Ishikawa (cell line): ENCODE measurements at regions not wholly inside any gene's neighbourhood (a gene's known extent, or its start where the extent isn't known, plus 50 kb on each side); places are given as distances from the start of the nearest gene placed in this dataset.

Source experiments
- CEBPB ChIP-seq: IDR thresholded peaks from 2 replicates; pipeline ENCODE4 v1.6.1; 2012
- CREB1 ChIP-seq: IDR thresholded peaks from 2 replicates; pipeline ENCODE4 v1.6.1; 2012; ENCODE audit warnings: low read depth
- EGR1 ChIP-seq: IDR thresholded peaks from 2 replicates; pipeline ENCODE4 v1.6.1; 2012
- EP300 ChIP-seq: IDR thresholded peaks from 2 replicates; pipeline ENCODE4 v1.6.1; 2012; ENCODE audit warnings: borderline replicate concordance
- FOXM1 ChIP-seq: IDR thresholded peaks from 2 replicates; pipeline ENCODE4 v1.6.1; 2012; ENCODE audit warnings: low read depth, borderline replicate concordance
- NFIC ChIP-seq: IDR thresholded peaks from 2 replicates; pipeline ENCODE4 v1.6.1; 2012
- RAD21 ChIP-seq: IDR thresholded peaks from 2 replicates; pipeline ENCODE4 v1.6.1; 2012; ENCODE audit warnings: low read depth
- TAF1 ChIP-seq: IDR thresholded peaks from 2 replicates; pipeline ENCODE4 v1.6.1; 2012; ENCODE audit warnings: low read depth, mild to moderate bottlenecking
- TCF12 ChIP-seq: IDR thresholded peaks from 2 replicates; pipeline ENCODE4 v1.6.1; 2012; ENCODE audit warnings: low read depth
- TEAD4 ChIP-seq: IDR thresholded peaks from 2 replicates; pipeline ENCODE4 v1.6.1; 2012
- YY1 ChIP-seq: IDR thresholded peaks from 2 replicates; pipeline ENCODE4 v1.6.1; 2012; ENCODE audit warnings: low read depth
- ZBTB7A ChIP-seq: IDR thresholded peaks from 2 replicates; pipeline ENCODE4 v1.6.1; 2012; ENCODE audit warnings: low read depth
- TF ChIP-seq, protein P1 (sequence below): IDR thresholded peaks from 2 replicates; pipeline ENCODE4 v1.6.1; 2012
- TF ChIP-seq, protein P2 (sequence below): IDR thresholded peaks from 2 replicates; pipeline ENCODE4 v1.6.1; 2012
- TF ChIP-seq, protein P3 (sequence below): IDR thresholded peaks from 2 replicates; pipeline ENCODE4 v1.6.1; 2012; ENCODE audit warnings: low read depth, mild to moderate bottlenecking

DNA sequence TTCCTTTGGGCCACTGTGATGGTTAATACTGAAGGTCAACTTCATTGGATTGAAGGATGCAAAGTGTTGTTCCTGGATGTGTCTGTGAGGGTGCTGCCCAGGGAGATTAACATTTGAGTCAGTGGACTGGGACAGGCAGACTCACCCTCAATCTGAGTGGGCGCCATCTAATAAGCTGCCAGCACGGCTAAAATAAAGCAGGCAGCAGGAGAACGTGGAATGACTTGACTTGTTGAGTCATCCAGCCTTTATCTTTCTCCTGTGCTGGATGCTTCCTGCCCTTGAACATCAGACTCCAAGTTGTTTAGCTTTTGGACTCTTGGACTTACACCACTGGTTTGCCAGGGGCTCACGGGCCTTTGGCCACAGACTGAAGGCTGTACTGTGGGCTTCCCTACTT is 1046.9 kb downstream of the TYW1 start:
- TF ChIP-seq YY1 (no peak), EP300 (no peak), FOXM1 (no peak), TCF12 (no peak), EGR1 (no peak), CREB1 (no peak), RAD21 (no peak), TEAD4 (no peak), CEBPB (no peak), ZBTB7A (no peak), NFIC (no peak), TAF1 (no peak)
- TF ChIP-seq, protein P1, sequence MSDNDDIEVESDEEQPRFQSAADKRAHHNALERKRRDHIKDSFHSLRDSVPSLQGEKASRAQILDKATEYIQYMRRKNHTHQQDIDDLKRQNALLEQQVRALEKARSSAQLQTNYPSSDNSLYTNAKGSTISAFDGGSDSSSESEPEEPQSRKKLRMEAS: no peak
- TF ChIP-seq, protein P2, sequence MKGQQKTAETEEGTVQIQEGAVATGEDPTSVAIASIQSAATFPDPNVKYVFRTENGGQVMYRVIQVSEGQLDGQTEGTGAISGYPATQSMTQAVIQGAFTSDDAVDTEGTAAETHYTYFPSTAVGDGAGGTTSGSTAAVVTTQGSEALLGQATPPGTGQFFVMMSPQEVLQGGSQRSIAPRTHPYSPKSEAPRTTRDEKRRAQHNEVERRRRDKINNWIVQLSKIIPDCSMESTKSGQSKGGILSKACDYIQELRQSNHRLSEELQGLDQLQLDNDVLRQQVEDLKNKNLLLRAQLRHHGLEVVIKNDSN: no peak
- TF ChIP-seq, protein P3, sequence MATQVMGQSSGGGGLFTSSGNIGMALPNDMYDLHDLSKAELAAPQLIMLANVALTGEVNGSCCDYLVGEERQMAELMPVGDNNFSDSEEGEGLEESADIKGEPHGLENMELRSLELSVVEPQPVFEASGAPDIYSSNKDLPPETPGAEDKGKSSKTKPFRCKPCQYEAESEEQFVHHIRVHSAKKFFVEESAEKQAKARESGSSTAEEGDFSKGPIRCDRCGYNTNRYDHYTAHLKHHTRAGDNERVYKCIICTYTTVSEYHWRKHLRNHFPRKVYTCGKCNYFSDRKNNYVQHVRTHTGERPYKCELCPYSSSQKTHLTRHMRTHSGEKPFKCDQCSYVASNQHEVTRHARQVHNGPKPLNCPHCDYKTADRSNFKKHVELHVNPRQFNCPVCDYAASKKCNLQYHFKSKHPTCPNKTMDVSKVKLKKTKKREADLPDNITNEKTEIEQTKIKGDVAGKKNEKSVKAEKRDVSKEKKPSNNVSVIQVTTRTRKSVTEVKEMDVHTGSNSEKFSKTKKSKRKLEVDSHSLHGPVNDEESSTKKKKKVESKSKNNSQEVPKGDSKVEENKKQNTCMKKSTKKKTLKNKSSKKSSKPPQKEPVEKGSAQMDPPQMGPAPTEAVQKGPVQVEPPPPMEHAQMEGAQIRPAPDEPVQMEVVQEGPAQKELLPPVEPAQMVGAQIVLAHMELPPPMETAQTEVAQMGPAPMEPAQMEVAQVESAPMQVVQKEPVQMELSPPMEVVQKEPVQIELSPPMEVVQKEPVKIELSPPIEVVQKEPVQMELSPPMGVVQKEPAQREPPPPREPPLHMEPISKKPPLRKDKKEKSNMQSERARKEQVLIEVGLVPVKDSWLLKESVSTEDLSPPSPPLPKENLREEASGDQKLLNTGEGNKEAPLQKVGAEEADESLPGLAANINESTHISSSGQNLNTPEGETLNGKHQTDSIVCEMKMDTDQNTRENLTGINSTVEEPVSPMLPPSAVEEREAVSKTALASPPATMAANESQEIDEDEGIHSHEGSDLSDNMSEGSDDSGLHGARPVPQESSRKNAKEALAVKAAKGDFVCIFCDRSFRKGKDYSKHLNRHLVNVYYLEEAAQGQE: no peak

DNA sequence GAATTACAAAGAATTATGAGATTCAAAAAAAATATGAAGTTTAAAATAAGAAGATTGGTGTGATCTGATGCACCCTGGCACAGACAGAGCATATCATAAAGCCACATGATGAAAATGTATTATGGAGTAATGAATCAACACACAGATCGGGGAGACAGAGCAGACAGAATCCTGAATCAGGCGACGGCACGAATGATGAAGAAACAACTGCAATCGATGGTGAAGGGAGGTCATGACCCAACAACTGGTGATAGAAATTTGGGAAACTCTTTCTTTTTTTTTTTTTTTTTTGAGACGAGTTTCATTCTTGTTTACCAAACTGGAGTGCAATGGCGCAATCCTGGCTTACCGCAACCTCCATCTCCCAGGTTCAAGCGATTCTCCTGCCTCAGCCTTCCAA is 1054.0 kb downstream of the TYW1 start:
- TF ChIP-seq, protein P3: no peak
- no peak for TF ChIP-seq EP300
- TF ChIP-seq FOXM1: no peak
- no peak for TF ChIP-seq RAD21
- TF ChIP-seq, protein P1: no peak
- no peak for TF ChIP-seq CEBPB
- TF ChIP-seq, protein P2: no peak
- no peak for TF ChIP-seq ZBTB7A
- no peak for TF ChIP-seq EGR1
- TF ChIP-seq TEAD4: no peak
- TF ChIP-seq CREB1: no peak
- TF ChIP-seq YY1: no peak
- no peak for TF ChIP-seq NFIC
- TF ChIP-seq TAF1: no peak
- TF ChIP-seq TCF12: no peak

DNA sequence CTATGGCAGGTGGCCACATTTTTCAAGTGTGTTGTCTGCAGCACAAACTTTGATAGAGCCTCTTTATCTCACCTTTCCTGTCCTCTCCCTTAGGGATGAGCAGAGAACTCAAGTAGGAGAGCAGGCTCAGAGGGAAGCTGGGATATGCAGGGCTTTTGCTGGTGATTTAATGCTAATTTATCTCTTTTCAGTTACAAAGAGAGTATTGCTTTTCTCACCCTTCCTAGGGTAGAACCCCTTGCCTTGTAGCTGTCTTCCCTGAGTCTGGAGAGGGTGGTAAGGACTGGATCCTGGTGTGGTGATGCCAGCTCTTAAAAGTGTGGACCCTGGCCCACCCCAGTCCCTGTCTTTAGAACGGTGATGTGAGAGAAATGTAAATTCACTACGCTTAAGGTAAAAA is 1061.4 kb downstream of the TYW1 start:
- TF ChIP-seq EGR1 (no peak), EP300 (no peak), FOXM1 (no peak), YY1 (no peak), TEAD4 (no peak), RAD21 (no peak), TCF12 (no peak), CEBPB (no peak)
- TF ChIP-seq, protein P1: no peak

DNA sequence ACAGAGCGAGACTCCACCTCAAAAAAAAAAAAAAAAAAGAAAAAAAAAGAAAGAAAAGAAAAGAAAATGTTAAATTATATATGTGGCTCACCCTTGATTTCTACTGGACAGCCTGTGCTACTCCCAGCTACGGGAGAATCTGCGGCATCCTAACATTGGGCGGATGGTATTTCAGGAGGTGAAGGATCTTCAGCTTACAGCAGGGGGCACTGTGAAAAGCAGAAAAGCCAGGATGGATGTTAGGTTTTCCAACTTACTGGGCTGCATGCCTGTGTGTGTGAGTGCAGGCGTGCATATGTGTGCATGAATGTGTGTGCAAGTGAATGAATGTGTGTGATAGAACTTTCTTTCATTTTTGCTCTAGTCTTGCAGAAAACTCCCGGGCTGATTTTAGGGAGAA is 1066.5 kb downstream of the TYW1 start:
- no peak for TF ChIP-seq EP300
- no peak for TF ChIP-seq CEBPB
- no peak for TF ChIP-seq NFIC
- TF ChIP-seq CREB1: no peak
- TF ChIP-seq, protein P1: no peak
- TF ChIP-seq FOXM1: no peak
- no peak for TF ChIP-seq TCF12
- TF ChIP-seq RAD21: no peak

DNA sequence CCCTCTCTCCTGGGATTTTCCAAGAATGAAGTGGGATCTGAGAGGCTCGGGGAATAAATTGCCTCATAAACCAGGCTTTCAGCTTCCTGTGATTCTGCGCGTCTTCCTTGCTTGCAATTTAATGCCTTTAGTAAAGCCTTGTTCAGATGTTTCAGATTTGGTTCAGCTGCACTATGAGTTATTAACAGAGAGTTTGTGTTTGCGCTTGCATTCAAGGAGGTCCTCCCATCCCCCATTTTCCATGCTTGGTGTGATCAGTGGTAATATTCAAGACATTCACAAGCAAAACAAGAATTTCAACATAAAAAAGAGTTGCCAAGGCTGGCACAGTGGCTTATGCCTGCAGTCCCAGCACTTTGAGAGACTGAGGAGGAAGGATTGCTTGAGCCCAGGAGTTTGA is 1068.9 kb downstream of the TYW1 start:
- TF ChIP-seq CREB1: no peak
- TF ChIP-seq CEBPB: no peak
- TF ChIP-seq EP300: no peak
- TF ChIP-seq, protein P1: no peak
- TF ChIP-seq TEAD4: no peak
- TF ChIP-seq TAF1: no peak
- no peak for TF ChIP-seq TCF12
- no peak for TF ChIP-seq FOXM1
- TF ChIP-seq, protein P2: no peak
- TF ChIP-seq NFIC: no peak
- TF ChIP-seq EGR1: no peak
- TF ChIP-seq ZBTB7A: no peak
- TF ChIP-seq YY1: no peak
- TF ChIP-seq, protein P3: no peak
